ENCODE measurements at regions not wholly inside any gene's neighbourhood (a gene's known extent, or its start where the extent isn't known, plus 50 kb on each side); places are given as distances from the start of the nearest gene placed in this dataset.

DNA sequence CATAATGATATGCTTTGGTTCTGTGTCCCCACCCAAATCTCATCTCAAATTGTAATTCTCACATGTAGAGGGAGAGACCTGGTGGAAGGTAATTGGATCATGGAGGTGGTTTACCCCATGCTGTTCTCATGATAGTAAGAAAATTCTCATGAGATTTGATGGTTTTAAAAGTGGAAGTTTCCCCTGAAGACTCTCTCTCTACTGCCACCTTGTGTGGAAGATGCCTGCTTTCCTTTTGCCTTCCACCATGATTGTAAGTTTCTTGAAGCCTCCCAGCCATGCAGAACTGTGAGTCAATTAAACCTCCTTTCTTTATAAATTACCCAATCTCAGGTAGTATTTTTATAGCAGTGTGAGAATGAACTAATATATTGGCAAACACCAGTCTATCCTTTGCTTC is 260.4 kb upstream of the PPFIA2 start:
- H3K36me3 Mint-ChIP-seq (ENCODE audit: insufficient read depth) = no peaks in the 10 kb centered on the region
- peaks cover 8% of the 10 kb centered on the region for H3K9me3 Mint-ChIP-seq
- H3K4me1 Mint-ChIP-seq = no peaks in the 10 kb centered on the region
- DNase-seq (ENCODE audit: low spot score in 2 of 2) = no peak
- no peak overlapping the region for H3K4me3 Mint-ChIP-seq
- no peak overlapping the region for H3K27ac Mint-ChIP-seq (ENCODE audit: low read depth)
- no peak for ATAC-seq (replicated peaks; ENCODE audit: extremely low read depth, poor library complexity, severe bottlenecking)
- no peaks in the 10 kb centered on the region for H3K27me3 Mint-ChIP-seq

DNA sequence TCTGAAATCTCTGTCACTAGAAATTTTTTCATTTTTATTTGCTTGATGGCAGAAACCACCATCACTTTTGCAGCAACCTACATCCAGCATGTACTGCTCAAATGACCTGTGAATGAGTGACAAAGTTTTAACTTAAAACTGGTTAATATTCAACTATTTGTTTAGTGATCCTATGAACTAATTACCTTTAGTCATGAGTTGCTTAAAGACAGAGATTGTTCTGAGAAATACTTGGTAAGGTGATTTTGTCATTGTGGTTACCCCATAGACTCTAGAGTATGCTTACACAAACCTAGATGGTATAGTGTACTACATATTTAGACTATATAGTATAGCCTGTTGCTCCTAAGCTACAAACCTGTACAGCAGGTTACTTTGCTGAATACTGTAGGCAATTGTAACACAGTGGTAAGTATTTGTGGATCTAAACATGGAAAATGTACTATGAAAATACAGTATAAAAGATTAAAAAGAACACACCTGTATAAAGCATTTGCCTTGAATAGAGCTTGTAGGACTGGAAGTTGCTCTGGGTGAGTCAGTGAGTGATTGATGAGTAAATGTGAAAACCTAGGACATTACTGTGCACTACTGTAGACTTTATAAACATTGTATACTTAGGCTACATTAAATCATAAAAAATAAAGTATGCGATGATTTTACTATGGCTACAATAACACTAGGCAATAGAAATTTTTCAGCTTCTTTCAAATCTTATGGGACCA is 256.6 kb upstream of the PPFIA2 start:
- H3K4me3 Mint-ChIP-seq = no peak overlapping the region
- H3K4me1 Mint-ChIP-seq = no peaks in the 10 kb centered on the region
- H3K9me3 Mint-ChIP-seq = peaks cover 6% of the 10 kb centered on the region
- DNase-seq (ENCODE audit: low spot score in 2 of 2) = no peak
- no peaks in the 10 kb centered on the region for H3K36me3 Mint-ChIP-seq (ENCODE audit: insufficient read depth)
- no peak overlapping the region for H3K27ac Mint-ChIP-seq (ENCODE audit: low read depth)
- no peaks in the 10 kb centered on the region for H3K27me3 Mint-ChIP-seq
- ATAC-seq (replicated peaks; ENCODE audit: extremely low read depth, poor library complexity, severe bottlenecking) = no peak

DNA sequence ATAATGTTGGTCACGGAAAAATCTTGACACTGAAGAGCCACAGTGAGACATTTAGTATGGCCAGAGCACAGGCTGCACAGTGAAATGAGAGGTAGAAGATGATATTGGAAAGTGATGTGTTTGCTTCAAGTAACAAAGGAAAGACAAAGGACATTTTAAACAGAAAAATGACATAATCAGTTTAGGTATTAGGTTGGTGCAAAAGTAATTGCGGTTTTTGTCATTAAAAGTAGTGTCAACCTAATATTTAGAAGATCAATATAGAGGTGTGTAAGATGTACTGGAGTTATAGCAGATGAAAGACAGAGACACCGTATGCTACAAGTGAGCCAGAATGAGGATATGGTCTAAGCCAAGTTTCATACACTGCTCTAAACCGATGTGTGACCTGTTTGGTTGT is 253.0 kb upstream of the PPFIA2 start:
- no peaks in the 10 kb centered on the region for H3K4me1 Mint-ChIP-seq
- H3K4me3 Mint-ChIP-seq = no peak overlapping the region
- H3K27me3 Mint-ChIP-seq = no peaks in the 10 kb centered on the region
- H3K36me3 Mint-ChIP-seq (ENCODE audit: insufficient read depth) = no peaks in the 10 kb centered on the region
- DNase-seq (ENCODE audit: low spot score in 2 of 2) = no peak
- peaks cover 4% of the 10 kb centered on the region for H3K9me3 Mint-ChIP-seq
- H3K27ac Mint-ChIP-seq (ENCODE audit: low read depth) = no peak overlapping the region
- no peak for ATAC-seq (replicated peaks; ENCODE audit: extremely low read depth, poor library complexity, severe bottlenecking)

DNA sequence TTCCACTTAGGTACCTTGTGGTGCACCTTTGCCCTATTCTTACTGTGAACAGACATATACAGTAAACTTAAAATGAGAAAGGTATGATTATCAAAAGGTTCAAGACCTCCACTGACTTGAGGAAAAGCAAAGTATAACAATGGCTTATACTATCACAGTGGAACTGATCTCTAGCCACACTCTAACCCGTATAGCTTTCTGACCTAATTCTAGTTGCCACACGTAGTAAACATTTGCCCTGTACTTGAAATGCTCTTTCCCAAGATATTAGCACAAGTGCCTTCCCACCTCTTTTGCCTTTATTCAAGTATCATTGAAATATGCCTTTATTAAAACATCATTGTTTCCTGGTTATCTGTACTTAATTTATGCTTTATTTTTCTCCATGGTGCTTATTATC is 250.4 kb upstream of the PPFIA2 start:
- Mint-ChIP-seq H3K4me1 (no peaks in the 10 kb centered on the region), H3K27ac (ENCODE audit: low read depth) (no peak overlapping the region), H3K36me3 (ENCODE audit: insufficient read depth) (no peaks in the 10 kb centered on the region), H3K9me3 (peaks cover 7% of the 10 kb centered on the region), H3K4me3 (no peak overlapping the region), H3K27me3 (no peaks in the 10 kb centered on the region)
- DNase-seq (ENCODE audit: low spot score in 2 of 2) (no peak), ATAC-seq (replicated peaks; ENCODE audit: extremely low read depth, poor library complexity, severe bottlenecking) (no peak)

DNA sequence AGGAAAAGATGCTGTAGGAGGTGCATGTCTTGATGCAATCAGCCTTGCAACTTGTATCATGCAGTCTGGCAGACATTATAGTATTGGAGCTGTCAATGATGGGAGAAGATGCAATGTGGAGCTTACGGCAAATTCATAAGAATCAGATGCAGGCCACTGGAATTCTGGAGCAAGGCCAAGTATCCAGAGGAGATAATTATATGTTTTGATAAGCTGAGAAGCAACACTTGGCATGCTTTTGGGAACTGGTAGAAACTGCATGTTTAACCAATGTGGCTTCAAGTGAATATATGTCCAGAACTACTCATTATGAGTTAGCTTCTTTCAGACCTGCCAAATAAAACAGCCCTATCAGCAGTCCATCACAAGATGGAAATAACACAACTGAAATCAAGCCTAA is 249.1 kb upstream of the PPFIA2 start:
- no peaks in the 10 kb centered on the region for H3K4me1 Mint-ChIP-seq
- no peak for ATAC-seq (replicated peaks; ENCODE audit: extremely low read depth, poor library complexity, severe bottlenecking)
- no peak overlapping the region for H3K4me3 Mint-ChIP-seq
- no peaks in the 10 kb centered on the region for H3K36me3 Mint-ChIP-seq (ENCODE audit: insufficient read depth)
- no peak overlapping the region for H3K27ac Mint-ChIP-seq (ENCODE audit: low read depth)
- H3K27me3 Mint-ChIP-seq = no peaks in the 10 kb centered on the region
- DNase-seq (ENCODE audit: low spot score in 2 of 2) = no peak
- peaks cover 7% of the 10 kb centered on the region for H3K9me3 Mint-ChIP-seq

DNA sequence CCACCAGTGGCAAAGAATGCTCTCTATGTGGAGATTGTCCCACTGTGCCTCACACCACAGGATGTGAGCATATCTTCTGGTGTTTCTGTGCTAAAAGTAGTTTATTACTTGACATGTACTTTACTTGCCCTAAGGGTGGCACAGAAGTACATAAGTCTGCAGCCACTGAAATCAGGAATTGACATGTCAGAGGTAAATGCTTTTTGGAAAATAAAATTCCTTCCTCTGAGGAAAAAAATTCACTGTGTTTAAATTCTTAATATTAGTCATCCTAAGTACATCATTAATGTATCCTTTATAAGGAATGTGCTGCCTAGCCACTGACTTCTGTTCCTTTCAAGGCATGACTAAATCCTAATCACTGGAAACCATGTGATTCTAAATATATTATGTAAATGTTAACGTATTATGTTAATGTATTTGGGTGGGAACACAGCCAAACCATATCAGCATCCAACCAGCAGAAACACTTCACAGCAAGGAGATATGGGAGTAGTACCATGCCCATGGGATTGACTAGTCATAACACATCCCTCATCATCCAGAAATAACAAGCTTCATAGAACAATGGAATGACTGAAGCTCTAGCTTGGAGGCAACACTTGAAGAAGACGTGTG is 239.7 kb upstream of the PPFIA2 start:
- peaks cover 15% of the 10 kb centered on the region for H3K9me3 Mint-ChIP-seq
- H3K4me3 Mint-ChIP-seq = no peak overlapping the region
- ATAC-seq (replicated peaks; ENCODE audit: extremely low read depth, poor library complexity, severe bottlenecking) (no peak), DNase-seq (ENCODE audit: low spot score in 2 of 2) (no peak)
- H3K27me3 Mint-ChIP-seq = no peaks in the 10 kb centered on the region
- H3K36me3 Mint-ChIP-seq (ENCODE audit: insufficient read depth) = no peaks in the 10 kb centered on the region
- H3K27ac Mint-ChIP-seq (ENCODE audit: low read depth) = no peak overlapping the region
- no peaks in the 10 kb centered on the region for H3K4me1 Mint-ChIP-seq

DNA sequence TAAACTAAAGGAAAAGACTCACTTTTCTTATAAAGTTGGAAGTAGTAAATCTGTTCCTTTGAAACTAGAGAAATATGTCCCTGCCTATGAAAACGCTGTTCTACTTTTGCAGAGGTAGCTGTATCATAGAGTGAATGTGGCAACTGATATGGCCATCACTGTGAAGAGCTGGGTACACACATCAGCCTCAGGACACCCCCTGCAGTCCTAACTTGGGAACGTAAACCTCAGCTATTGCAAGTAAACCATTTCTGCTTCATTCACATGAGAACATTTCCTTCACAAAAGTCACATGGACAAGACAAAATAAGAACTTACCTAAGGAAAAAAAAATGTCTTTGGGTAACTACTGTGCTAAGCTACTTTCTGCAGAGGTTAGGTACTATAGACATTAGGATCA is 233.3 kb upstream of the PPFIA2 start:
- Mint-ChIP-seq H3K4me3 (no peak overlapping the region), H3K36me3 (ENCODE audit: insufficient read depth) (peaks cover 2% of the 10 kb centered on the region), H3K27me3 (no peaks in the 10 kb centered on the region), H3K27ac (ENCODE audit: low read depth) (no peak overlapping the region), H3K9me3 (peaks cover 6% of the 10 kb centered on the region), H3K4me1 (no peaks in the 10 kb centered on the region)
- DNase-seq (ENCODE audit: low spot score in 2 of 2) = no peak
- ATAC-seq (replicated peaks; ENCODE audit: extremely low read depth, poor library complexity, severe bottlenecking) = no peak

DNA sequence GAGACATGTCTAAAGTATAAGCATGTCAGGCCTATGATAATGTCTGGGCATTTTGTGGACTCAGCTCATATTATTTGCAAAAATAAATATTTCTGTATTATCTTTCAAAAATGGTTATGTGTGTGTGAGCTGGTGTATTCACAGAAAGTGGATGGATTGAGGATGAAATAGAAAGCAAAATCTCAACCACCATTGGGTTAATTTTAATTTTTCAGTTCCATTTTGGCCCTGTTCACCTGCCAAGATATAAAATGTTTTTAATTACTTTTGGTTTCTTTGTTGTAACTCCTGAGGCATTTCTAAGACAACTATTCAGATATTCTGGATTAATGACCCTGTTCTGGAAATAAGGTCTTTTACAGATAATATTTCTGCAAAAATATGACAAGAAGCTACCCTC is 232.7 kb upstream of the PPFIA2 start:
- DNase-seq (ENCODE audit: low spot score in 2 of 2) (no peak), ATAC-seq (replicated peaks; ENCODE audit: extremely low read depth, poor library complexity, severe bottlenecking) (no peak)
- H3K36me3 Mint-ChIP-seq (ENCODE audit: insufficient read depth) = peaks cover 2% of the 10 kb centered on the region
- no peaks in the 10 kb centered on the region for H3K27me3 Mint-ChIP-seq
- H3K9me3 Mint-ChIP-seq = peaks cover 6% of the 10 kb centered on the region
- no peaks in the 10 kb centered on the region for H3K4me1 Mint-ChIP-seq
- H3K27ac Mint-ChIP-seq (ENCODE audit: low read depth) = no peak overlapping the region
- H3K4me3 Mint-ChIP-seq = no peak overlapping the region

DNA sequence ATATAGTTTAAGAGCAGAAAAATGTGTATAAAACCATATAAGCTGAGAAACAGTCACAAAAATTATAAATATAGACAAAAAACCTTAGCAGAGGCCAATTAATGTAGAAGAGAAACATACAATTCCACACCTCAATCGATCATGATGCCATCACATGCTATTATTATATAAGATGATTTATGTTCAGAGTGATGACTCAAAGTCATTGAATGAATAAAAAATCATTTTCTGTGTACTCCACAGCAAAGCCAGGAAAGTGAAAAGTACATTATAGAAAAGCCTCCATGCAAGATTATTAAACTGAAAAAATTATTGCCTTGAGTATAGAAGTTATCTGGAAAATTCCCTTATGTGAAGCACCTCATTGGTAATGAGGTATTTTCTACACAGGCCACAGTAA is 229.2 kb upstream of the PPFIA2 start:
- no peaks in the 10 kb centered on the region for H3K4me1 Mint-ChIP-seq
- H3K27ac Mint-ChIP-seq (ENCODE audit: low read depth) = no peak overlapping the region
- ATAC-seq (replicated peaks; ENCODE audit: extremely low read depth, poor library complexity, severe bottlenecking) = no peak
- H3K27me3 Mint-ChIP-seq = no peaks in the 10 kb centered on the region
- DNase-seq (ENCODE audit: low spot score in 2 of 2) = no peak
- no peak overlapping the region for H3K4me3 Mint-ChIP-seq
- H3K9me3 Mint-ChIP-seq = peaks cover 6% of the 10 kb centered on the region
- H3K36me3 Mint-ChIP-seq (ENCODE audit: insufficient read depth) = peaks cover 2% of the 10 kb centered on the region

DNA sequence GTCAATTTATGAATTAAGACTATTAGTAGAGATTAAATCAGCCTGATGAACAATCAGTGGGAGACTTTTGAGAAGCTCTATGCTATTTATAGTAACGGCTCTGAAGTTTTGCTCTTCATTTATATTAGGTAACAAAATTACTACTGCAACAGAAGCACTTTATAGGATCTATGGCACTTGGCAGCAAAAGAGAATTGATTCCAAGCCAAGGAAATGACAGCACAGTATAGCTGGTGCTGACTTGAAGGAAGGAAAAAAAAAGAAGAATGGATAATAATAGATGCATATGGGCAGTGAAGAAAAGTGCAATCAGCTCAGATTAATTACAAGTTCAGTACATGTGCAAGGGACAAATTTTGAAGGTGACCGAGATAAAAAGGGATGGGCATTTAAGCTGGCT is 228.2 kb upstream of the PPFIA2 start:
- peaks cover 2% of the 10 kb centered on the region for H3K36me3 Mint-ChIP-seq (ENCODE audit: insufficient read depth)
- no peak overlapping the region for H3K4me3 Mint-ChIP-seq
- no peak overlapping the region for H3K27ac Mint-ChIP-seq (ENCODE audit: low read depth)
- no peak for ATAC-seq (replicated peaks; ENCODE audit: extremely low read depth, poor library complexity, severe bottlenecking)
- no peak for DNase-seq (ENCODE audit: low spot score in 2 of 2)
- H3K4me1 Mint-ChIP-seq = no peaks in the 10 kb centered on the region
- H3K27me3 Mint-ChIP-seq = no peaks in the 10 kb centered on the region
- H3K9me3 Mint-ChIP-seq = peaks cover 6% of the 10 kb centered on the region

DNA sequence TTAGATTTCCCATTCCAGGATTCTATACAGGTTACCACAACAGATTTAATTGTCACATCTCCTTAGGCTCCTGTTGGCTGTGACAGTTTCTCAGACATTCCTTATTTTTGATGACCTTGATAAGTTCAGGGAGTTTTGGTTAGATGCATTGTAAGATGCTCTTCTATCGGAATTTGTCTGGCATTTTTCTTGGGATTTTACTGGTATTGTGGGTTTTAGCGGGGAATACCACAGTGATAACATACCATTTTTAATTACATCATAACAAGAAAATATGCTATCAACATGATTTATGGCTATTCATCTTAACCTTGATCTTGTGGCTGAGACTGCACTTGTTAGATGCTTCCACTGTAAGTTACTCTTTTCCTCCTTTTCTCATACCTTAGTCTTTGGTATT is 217.5 kb upstream of the PPFIA2 start:
- H3K36me3 Mint-ChIP-seq (ENCODE audit: insufficient read depth) = no peaks in the 10 kb centered on the region
- no peaks in the 10 kb centered on the region for H3K4me1 Mint-ChIP-seq
- ATAC-seq (replicated peaks; ENCODE audit: extremely low read depth, poor library complexity, severe bottlenecking) (no peak), DNase-seq (ENCODE audit: low spot score in 2 of 2) (no peak)
- H3K27ac Mint-ChIP-seq (ENCODE audit: low read depth) = no peak overlapping the region
- no peak overlapping the region for H3K4me3 Mint-ChIP-seq
- H3K9me3 Mint-ChIP-seq = peaks cover 15% of the 10 kb centered on the region
- no peaks in the 10 kb centered on the region for H3K27me3 Mint-ChIP-seq

DNA sequence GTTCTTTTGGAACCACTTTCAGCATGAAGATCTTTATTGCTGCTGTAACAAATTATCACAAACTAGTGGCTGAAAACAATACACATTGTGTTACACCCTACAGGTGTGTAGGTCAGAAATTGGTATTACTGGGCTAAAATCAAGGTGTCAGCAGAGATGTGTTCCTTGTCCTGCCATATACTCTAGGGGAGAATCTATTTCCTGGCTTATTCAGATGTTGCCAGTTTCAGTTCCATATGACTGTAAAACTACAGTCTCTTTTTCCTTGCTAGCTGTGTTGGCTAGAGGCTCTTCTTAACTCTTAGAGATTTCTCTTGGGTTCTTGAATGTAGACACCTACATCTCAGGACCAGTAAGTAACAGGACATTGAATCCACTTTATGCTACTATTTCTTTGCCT is 215.6 kb upstream of the PPFIA2 start:
- Mint-ChIP-seq H3K27me3 (no peaks in the 10 kb centered on the region), H3K4me3 (no peak overlapping the region), H3K9me3 (peaks cover 15% of the 10 kb centered on the region), H3K4me1 (no peaks in the 10 kb centered on the region), H3K27ac (ENCODE audit: low read depth) (no peak overlapping the region), H3K36me3 (ENCODE audit: insufficient read depth) (no peaks in the 10 kb centered on the region)
- DNase-seq (ENCODE audit: low spot score in 2 of 2) (no peak), ATAC-seq (replicated peaks; ENCODE audit: extremely low read depth, poor library complexity, severe bottlenecking) (no peak)

DNA sequence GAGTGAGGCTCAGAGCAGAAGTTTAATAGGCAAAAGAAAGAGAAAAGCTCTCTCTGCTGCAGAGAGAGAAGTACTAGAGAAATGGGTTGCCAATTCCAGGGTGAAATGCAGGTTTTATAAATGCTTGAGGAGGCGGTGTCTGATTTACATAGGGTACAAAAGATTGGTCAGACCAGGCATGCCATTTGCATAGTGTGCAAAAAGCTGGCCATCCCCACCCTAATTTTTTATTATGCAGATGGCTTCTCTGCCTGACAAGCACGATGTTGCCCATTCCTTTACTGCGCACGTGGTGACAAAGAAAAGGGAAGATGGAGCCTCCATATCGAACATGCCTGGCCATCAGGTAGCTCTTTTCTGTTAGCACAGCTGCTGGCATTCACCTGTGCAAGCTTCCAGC is 209.3 kb upstream of the PPFIA2 start:
- Mint-ChIP-seq H3K4me3 (no peak overlapping the region), H3K27ac (ENCODE audit: low read depth) (no peak overlapping the region), H3K9me3 (peaks cover 4% of the 10 kb centered on the region), H3K4me1 (no peaks in the 10 kb centered on the region), H3K27me3 (no peaks in the 10 kb centered on the region), H3K36me3 (ENCODE audit: insufficient read depth) (no peaks in the 10 kb centered on the region)
- ATAC-seq (replicated peaks; ENCODE audit: extremely low read depth, poor library complexity, severe bottlenecking) (no peak), DNase-seq (ENCODE audit: low spot score in 2 of 2) (no peak)
